GM12892 (cell line): ENCODE measurements at regions not wholly inside any gene's neighbourhood (a gene's known extent, or its start where the extent isn't known, plus 50 kb on each side); places are given as distances from the start of the nearest gene placed in this dataset.

Experiments used
- POLR2A ChIP-seq: IDR thresholded peaks from 2 replicates; pipeline ENCODE4 v1.6.1; 2011; ENCODE audit warnings: low read depth, low read length, control low read depth
- POLR2AphosphoS5 ChIP-seq: IDR thresholded peaks from 2 replicates; pipeline ENCODE4 v1.6.1; 2011; ENCODE audit warnings: low read depth, low read length, control low read depth
- TAF1 ChIP-seq: IDR thresholded peaks from 2 replicates; pipeline ENCODE4 v1.6.1; 2011; ENCODE audit warnings: low read depth, mild to moderate bottlenecking, control low read depth, low read length, borderline replicate concordance

GRCh38 chr11:91299980-91300379 is 924.6 kb upstream of the FAT3 start:
- TF ChIP-seq POLR2A (no peak), POLR2AphosphoS5 (no peak), TAF1 (no peak)
